Suppressor macrophage treated with lipopolysaccharide for 4 hours (primary cell): ENCODE measurements at regions not wholly inside any gene's neighbourhood (a gene's known extent, or its start where the extent isn't known, plus 50 kb on each side); places are given as distances from the start of the nearest gene placed in this dataset.
"Not testable (repeated sequence)": the region's sequence is repeated elsewhere in the genome, so short reads cannot be mapped to it uniquely, and the experiment has no call there.

ENCODE experiments used
- DNase-seq: peaks from one replicate; pipeline ENCODE4 v3.0.0-alpha.2; 2020

DNA sequence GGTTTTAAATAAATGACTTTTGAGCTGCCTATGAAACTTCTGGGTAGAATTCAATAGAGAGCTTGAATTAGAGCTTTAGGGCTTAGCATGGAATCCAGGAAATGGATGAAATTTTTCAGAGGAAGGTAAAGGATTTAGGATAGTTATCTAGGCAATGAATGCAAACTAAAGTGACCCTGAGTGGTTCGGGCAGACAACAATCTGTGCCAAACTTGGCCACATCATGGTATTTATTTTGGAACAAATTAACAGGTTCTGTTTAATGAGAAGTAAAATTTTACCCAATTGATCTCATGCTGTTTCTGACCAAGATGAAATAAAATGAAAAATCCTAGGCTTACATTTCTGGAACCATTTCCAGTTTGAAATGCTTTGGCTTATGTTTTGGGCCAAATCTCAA lies 934.4 kb downstream of the MAT2B start:
- no peak for DNase-seq

DNA sequence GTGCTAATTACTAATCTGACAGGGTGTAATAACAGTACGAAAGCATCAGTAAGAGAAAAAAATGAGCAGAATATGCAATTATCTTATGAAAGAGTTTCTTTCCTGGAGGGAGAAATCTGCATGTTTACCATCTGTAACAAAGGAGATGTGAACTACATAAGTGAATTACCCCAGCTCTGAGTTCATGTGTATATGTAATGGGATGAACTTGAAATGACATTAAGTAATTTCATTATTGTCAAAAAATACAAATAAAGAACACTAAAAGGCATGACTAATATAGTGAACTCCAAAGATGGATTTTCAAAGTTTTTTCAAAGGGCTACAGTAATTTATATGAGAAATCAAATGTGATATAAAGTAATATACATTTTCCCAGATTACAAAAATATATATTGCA lies 944.0 kb downstream of the MAT2B start:
- no peak for DNase-seq

DNA sequence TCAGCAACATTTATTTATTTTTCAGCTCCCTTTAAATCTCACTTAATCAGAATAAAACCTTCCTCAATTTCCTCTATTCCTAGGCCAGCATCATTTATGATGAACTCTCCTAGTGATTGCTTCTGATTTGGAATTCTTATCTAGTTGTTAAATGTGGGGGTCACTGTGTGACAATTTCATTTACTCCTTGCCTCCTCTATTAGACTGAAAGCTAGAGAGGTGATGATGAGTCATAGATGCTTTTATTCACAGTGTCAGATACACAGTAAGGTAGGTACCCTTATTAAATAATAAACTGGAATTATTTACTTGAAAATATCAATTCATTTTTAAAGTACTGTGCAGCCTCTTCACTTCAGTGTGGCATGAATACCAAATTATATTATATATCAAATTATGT lies 960.6 kb downstream of the MAT2B start:
- no peak for DNase-seq

DNA sequence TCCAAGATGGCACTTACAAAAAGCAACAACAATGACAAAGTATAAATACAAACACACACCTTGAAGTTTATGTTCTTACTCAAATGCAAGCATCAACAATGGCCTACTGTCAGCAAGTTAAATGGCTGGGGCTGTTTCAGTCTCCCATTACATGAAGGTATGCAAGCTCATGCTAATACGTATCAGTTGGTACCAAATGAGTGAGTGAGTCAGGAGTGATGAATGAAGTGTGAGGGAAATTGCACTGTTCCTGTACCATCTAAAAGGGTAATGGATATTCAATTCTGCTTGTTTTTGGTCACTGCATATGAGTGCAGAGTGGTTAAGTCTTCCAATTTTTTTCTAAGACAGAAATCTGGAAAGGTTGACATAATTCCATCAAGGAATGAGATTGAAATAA lies 964.9 kb downstream of the MAT2B start:
- no peak for DNase-seq

DNA sequence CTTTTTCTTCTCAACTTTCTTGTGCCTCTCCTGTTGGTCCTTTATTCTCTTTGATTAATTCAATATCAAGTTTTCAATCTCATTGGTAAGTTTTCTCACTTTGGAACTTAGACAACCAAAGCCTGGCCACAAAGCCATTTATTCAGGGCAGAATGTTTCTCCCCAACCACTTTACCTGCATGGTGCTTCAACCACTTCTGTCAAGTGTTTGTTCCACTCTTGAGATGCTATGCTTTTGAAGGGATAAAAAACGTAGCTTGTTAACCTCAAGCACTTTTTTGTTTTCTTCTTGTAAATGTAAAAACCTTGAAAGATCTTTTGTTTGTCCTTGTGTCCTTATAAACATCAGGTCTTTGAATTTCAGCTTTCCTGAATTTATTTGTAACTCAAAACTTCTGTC lies 966.7 kb downstream of the MAT2B start:
- no peak for DNase-seq

DNA sequence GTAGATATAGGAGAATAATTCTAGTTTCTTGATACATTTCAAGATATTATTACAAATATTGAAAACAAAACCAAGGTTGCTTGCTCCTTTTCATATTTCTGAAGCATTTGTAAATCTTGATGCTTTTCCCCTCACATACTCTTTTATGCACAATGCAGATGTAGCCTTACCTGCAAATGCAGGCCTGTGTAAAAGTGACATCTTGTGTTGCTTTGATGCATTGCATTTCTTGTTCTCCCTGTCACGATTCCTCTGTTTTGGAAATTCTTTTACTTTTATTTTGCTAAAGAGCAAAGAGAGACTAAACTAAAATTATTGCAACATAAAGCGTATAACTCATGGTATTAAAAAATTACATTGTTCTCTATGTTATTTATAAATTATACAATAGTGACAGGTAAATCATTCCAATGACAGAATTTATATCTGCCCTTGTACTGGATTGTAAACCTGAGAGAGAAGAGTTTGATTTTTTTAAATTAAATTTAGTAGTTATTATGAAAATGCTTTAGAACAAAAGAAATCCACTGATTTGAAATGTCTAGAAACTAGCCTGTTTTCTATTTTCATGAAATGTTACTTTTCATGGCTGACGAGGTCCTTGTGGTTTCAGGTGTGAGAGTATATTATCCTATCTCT lies 970.0 kb downstream of the MAT2B start:
- no peak for DNase-seq

DNA sequence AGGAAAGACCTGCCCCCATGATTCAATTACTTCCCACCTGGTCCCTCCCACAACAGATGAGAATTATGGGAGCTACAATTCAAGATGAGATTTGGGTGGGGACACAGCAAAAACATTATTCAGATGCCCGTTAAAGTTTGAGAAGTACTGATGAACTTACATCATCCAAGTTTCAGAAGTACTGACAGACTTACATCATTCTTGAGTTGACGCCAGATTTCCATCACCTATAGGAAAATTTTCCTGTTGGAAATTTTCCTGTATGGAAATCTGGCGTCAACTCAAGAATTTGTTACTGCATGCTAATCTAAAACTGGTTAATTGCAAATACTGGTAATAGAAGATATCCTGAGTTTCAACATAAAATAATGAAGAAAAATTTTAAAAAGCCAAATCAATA lies 975.9 kb downstream of the MAT2B start:
- no peak for DNase-seq

DNA sequence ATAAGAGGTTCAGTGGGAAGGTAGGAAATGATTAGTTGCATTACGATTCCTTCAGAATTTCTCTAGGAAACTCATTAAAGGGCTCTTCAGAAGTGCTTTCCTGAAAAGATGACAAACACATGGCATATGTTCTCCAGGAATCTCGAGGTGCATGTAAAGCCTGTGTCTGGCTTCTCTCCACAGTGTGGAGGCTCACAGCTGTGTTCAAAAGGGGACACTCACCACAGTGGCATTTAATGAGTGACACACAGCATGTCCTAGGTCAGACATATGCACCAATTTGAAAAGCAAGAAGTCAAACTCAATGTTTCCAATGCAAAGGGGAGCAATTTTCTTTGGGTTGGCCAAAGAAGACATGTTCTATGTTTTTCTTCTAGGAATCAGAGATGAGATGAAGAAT lies 976.9 kb downstream of the MAT2B start:
- DNase-seq: no peak

DNA sequence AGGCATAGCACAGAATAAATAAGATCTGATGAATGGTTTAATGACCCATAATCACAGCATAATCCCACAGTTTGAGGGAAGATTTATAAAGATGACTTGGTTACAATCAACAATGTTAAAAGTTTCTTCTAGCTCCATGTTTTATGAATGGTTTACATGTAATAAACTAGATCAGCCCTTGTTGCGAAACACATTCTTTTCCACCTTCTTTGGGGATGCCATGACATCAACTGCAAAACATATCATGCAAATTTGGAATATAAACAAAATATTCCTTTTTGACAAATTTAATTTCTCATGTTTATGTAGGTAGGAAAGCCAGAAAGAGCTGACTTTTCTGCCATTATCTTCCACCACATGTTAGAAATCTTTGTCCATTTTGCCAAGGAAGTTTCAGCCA lies 979.5 kb downstream of the MAT2B start:
- no peak for DNase-seq

DNA sequence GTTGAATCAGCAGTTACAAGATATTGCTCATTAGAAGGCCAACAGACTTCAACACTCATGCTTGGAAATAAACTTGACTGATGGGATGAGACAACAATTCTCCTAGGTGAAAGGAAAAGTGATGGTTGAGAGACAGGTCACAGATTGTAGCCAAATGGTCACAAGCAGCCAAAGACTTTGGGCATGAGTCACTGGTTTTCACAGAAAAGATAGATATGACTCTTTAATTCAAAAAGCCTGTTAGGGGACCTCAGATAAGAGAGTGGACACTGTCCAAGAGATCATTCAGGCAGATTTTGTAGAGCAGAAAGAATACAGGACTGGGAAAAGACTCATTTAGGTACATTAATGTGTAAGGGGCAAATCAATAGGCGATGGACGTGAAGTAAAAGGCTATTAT lies 982.5 kb downstream of the MAT2B start:
- DNase-seq: no peak

DNA sequence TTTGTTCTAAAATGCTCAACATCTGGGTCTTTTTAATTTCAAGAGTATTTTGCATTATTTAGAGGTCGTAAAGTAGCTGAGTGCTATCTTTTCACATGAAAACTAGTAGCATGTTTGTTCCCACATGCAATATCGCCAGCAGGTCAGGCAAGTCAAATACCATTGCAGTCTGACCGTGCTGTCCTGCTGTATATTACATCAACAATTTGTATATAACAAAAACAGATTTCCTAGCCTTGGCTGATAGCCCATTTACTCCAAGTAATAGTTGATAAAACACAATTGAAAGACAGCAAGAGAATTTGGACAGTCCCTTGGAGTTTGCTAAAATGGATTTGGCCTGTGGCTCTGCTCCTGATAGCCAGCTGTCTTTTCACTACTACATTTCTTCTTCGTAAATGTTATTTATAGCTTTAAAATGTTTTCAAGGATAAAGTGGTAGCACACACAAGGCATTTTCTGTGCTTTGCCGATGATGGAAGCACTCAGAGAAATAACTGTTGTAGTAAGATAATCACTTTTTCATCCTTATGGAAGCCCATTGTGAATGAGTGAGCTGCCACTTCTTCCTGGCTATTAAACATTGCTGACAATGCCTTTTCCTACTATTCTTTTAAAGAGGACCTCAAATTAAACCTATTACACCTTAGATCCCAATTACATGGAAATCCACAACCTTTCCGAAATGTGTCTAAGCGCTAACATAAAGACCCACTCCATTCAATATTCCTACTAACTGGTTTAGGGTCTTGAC lies 992.1 kb downstream of the MAT2B start:
- DNase-seq: no peak

DNA sequence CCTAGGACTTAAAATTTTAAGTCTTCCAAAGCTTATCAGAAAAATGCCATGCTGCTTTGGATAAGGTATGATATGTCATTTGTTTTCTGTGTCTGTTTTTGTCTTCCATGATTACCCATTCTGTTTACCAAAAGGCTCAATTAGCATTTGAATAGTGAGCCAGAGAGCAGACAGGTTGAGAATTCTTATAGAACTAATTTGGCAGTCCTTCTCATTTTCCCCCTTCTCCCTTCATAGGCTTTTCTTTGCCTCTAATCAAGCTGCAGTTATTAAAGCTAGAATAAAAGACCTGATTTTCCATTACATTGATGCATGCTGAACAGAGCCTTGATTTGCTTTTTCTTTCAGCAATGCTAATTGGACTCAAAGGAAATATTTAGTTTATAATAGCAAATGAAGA lies 993.0 kb downstream of the MAT2B start:
- no peak for DNase-seq

DNA sequence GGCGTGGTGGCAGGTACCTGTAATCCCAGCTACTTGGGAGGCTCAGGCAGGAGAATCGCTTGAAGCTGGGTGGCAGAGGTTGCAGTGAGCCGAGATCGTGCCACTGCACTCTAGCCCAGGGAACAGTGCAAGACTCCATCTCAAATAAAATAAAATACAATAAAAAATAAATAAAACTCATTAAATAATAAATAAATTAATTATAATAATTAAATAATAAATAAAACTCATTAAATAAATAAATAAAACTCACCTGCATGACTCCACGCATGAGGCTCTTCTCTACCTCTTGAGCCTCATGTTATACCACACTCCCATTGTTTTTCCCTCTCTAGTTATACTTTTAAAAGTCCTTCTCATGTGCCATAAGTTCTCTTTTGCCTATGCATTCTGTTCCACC lies 995.4 kb downstream of the MAT2B start:
- no peak for DNase-seq

DNA sequence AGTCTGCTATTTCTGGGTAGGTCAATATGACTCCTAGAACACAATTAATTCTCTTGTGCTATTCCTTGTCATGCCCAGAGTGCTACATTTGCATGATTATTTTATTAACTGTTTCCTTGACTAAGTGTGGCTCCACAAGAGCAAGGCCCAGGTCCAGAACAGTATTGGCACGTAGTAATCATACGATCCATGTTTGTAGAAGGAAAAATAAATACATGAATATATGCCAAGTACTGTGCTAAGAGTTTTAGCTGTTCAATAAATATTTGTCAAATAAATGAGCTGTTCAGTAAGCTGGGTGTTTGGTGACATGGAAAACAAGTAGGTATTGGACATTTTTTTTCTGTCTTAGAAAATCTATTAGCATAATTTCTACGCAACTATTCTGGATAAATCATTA lies 995.9 kb downstream of the MAT2B start:
- no peak for DNase-seq

DNA sequence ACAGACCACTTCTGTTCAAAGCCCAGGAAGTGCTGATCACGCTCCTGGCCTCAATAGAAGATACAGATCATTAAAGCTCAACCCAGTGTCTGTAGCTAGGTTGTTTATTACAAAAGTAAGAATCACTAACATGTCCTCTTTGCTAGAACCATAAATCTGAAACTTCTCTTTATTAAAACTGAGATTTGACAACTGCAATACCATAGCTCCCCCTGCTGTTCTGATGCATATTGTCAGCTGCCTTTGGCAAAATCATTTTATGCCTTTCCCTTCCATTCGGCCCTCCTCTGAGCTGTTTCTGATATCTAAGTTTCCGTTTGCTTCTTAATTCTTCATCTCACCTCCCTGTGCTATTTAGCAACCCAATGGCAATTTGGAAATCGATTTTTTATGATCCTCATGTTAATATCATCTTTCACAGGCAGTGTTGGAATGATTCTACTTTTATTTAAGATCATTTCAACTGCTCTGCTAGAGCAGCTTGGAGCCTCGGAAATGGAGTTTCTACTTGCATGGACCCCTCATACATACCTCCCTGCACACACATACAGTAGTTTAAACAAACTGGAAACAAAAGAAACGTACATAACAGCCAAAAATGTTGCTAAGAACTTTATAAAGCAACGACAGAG lies 998.8 kb downstream of the MAT2B start:
- DNase-seq: peak; percentile 58

DNA sequence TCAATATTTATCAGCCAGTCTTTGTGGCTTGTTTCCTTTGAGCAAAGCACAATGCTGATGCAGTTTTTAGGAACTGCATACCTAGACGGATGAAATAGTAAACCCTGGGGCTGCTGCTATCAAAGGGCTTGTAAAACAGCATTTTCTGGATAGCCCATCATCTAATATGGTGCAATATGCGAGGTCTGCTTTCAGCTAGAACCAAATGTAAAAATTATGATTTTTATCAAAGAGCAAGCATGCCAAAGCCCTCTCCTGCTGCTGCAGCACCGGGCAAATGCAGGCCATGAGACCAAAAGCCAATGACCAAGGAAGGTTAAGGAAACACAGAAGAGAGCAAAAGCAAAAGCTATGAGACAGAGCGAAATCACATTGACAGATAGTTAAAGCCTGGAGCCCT lies 1000.4 kb downstream of the MAT2B start:
- no peak for DNase-seq

DNA sequence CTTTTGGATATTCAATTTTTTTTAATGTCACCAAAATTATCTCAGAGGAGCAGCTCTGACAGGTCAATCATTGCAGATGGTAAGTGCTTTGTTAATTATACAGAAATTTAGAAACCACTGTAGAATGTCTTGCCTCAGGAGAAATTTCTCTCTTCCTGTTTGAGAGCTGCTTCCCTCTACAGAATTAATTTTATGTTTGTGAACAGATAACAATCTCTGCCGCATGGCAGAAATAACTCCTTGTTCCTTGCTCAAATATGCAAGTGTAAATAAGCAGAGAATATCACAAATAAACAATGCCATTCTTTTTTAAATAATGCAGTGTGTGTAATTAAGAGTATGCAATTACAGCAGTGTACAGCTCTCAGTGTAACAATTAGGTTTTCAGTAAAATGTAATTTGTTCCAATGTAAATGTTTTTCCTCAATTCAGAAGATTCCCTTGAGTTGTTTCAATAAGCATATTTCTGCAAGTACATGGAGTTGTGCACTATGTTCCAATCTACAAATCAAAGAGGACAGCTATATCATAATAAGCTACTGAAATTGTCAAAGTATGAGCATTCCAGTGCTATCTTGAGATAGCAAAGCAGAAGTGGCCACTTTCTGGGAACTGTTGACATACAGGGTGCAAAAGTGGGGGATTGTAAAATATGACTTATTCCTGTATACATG lies 1012.8 kb downstream of the MAT2B start:
- no peak for DNase-seq

DNA sequence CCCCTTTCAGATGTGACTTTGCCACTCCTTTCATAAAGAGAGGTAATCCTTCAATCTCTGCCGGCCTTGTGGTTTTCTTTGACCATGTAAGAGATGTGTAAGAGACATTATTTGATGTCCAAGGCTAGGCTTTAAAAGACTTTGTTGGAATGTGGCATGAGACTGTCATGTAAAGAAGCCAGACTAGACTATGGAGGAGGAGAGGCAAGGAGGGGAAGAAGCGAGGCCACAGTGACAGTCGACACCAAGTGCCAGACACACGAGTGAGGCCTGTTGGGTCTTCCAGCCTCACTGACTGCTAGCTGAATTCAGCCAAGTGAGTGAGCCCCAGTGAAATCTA lies 1013.3 kb downstream of the MAT2B start:
- no peak for DNase-seq

DNA sequence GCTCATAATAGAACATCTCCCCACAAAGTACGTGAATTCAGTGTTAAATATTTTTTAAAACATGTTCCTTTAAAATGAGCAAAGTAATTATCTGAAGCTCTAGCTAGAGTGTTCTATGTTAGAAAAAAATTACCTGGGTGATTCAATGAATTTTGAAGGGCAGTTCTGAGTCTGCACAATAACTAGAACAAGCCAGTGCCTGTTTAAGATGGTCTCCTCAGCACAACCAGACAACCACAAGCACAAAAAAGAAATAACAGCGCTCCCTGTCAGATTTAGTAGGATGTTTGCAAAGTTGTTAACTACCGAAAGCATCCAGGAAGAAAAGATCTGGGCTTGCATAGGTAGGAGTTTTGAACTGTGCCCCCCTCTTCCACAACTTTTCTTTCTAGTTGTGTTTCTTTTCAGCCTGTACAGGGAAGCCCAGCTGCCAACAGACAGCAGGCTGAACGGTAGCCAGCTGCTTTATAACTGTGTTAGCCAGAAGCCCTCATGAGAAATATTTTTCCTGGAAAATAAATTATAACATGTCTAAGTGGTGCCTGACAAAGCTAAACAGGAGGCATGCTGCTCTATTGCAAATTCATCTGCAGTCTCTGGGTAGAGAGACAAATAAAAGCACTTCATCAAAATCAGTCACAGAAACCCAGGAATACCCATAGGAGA lies 1026.9 kb downstream of the MAT2B start:
- DNase-seq: no peak

DNA sequence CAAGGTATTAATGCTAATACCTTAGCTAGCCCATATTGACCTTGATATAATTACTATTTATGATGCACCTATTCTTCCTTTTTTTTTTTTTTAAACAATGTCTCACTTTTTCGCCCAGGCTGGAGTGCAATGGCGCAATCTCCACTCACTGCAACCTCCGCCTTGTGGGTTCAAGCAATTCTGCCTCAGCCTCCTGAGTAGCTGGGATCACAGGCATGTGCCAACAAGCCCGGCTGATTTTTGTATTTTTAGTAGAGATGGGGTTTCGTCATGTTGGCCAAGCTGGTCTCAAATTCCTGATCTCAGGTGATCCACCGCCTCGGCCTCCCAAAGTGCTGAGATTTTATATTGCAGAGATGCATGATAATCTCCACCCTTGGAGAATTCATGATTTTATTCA lies 1028.0 kb downstream of the MAT2B start:
- not testable (repeated sequence) for DNase-seq

DNA sequence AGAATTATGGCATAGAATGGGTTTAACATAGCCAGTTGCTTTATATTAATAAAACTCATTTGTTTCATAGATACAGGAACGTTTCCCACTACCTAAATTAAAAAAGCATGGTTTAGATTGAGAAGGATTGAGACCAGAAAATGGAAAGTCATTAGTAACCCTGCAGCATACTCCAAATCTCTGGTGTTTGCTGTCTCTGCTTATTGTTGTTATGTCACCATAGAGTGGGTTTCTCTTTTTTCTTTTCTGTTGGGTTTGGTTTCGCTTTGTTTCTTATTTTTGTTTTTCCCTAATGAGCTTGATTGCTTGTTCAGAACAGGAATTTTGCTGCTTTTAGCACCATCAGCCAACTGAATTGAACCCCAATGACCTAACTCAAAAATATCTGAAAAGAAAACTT lies 1034.8 kb downstream of the MAT2B start:
- DNase-seq: no peak

DNA sequence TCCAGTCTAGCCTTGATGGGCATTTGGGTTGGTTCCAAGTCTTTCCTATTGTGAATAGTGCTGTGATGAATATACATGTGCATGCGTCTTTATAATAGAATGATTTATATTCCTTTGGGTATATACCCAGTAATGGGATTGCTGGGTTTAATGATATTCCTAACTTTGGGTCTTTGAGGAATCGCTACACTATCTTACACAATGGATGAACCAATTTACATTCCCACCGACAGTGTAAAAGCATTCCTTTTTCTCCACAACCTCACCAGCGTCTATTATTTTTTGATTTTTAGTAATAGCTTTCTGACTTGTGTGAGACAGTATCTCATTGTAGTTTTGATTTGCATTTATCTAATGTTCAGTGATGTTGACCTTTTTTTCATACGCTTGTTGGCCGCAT lies 1040.1 kb downstream of the MAT2B start:
- DNase-seq: no peak

DNA sequence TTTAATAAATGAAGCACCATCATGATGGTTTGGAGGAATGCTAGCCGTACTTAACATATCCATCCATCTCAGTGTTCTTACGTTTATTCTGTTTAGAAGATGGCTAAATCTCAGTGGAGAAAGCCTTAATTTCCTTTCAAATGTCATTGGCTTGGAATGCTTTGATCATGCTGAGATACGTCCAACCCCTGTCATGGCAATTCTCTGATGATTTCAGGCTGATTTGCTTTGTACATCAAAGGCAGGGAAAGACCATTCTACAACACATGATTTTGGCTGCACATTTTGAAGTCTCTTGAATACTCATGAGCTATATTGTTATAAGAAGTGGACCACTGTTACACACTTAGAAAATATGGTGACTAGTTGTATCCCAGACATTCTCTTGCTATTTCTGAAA lies 1048.4 kb downstream of the MAT2B start:
- no peak for DNase-seq

DNA sequence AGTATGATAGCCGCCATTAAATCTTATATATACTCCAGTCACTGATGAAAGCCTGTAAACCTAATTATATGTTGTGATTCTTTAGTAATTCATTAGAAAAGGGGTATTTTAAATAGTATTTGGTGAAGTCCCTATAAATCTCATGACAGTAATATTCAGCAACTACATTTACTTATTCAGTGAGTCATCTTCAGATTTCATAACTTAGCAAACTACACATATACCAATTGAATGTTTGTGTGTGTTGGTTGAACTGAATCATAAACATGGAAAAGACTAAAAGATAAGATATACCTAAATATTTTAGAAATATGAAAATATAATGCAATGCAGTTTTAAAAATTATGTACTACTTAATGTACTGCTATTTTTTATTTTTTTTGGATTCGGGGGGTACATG lies 1050.4 kb downstream of the MAT2B start:
- DNase-seq: no peak
